ENCODE measurements at regions not wholly inside any gene's neighbourhood (a gene's known extent, or its start where the extent isn't known, plus 50 kb on each side); places are given as distances from the start of the nearest gene placed in this dataset.

DNA sequence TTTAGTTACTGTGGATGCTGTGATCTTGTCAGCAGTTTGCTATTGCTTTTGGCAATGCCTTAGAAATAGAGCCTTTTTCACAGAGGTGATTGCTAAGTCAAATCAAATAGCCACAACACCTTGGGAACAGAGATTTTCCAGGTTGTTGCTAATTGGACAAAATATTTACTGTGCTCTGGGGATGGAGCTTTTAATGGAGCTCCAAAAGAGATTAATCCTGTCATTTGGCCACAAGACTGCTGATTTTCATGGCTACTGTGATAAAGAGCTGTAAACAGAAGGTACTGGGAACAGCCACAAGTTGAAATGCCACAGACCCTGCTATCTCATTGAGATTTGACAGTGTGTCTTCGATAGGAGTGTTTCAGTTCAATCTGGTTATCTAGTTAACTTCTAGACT, 1715.2 kb upstream of the ADGRL3 start:
- Mint-ChIP-seq H3K27ac (no peak overlapping the region), H3K4me1 (peaks cover 11% of the 10 kb centered on the region; the same call in 2 of the 3 replicates), H3K36me3 (ENCODE audit: low read depth) (peaks cover 5% of the 10 kb centered on the region; the same call in 2 of the 3 replicates), H3K4me3 (no peak overlapping the region), H3K9me3 (peaks cover 21% of the 10 kb centered on the region; the same call in 2 of the 3 replicates), H3K27me3 (ENCODE audit: insufficient read depth, low read depth, poor library complexity) (no peaks in the 10 kb centered on the region)
- Histone ChIP-seq H3K27me3 (ENCODE audit: insufficient read depth) (no peaks in the 10 kb centered on the region), H3K4me2 (no peak overlapping the region), H3K36me3 (ENCODE audit: insufficient read depth) (peaks cover 1% of the 10 kb centered on the region; the same call in 1 of the 2 replicates), H3F3A (replicated peaks; ENCODE audit: low read depth) (no peaks in the 10 kb centered on the region), H3K4me3 (no peak overlapping the region), H4K20me1 (replicated peaks; ENCODE audit: insufficient read depth) (no peaks in the 10 kb centered on the region), H3K9me2 (ENCODE audit: insufficient read depth) (0 out of 2 replicates have a peak, but pooled peaks cover 4% of the 10 kb centered on the region), H3K27ac (ENCODE audit: low read depth) (no peak overlapping the region), H3K79me2 (replicated peaks; ENCODE audit: insufficient read depth) (no peaks in the 10 kb centered on the region), H2AFZ (peak overlapping the region; percentile 70), H3K4me1 (ENCODE audit: insufficient read depth) (no peaks in the 10 kb centered on the region; the same call in 1 of the 2 replicates)
- TF ChIP-seq EZH2 (IDR thresholded peaks at IDR 0.05; ENCODE audit: low read depth, unreplicated experiment): no peak
- TF ChIP-seq CREB1 (CRISPR knock-in tag; IDR thresholded peaks at IDR 0.05; ENCODE audit: low read depth): no peak
- TF ChIP-seq STAT1 (IDR thresholded peaks at IDR 0.05; ENCODE audit: unreplicated experiment): no peak
- TF ChIP-seq, protein P1, sequence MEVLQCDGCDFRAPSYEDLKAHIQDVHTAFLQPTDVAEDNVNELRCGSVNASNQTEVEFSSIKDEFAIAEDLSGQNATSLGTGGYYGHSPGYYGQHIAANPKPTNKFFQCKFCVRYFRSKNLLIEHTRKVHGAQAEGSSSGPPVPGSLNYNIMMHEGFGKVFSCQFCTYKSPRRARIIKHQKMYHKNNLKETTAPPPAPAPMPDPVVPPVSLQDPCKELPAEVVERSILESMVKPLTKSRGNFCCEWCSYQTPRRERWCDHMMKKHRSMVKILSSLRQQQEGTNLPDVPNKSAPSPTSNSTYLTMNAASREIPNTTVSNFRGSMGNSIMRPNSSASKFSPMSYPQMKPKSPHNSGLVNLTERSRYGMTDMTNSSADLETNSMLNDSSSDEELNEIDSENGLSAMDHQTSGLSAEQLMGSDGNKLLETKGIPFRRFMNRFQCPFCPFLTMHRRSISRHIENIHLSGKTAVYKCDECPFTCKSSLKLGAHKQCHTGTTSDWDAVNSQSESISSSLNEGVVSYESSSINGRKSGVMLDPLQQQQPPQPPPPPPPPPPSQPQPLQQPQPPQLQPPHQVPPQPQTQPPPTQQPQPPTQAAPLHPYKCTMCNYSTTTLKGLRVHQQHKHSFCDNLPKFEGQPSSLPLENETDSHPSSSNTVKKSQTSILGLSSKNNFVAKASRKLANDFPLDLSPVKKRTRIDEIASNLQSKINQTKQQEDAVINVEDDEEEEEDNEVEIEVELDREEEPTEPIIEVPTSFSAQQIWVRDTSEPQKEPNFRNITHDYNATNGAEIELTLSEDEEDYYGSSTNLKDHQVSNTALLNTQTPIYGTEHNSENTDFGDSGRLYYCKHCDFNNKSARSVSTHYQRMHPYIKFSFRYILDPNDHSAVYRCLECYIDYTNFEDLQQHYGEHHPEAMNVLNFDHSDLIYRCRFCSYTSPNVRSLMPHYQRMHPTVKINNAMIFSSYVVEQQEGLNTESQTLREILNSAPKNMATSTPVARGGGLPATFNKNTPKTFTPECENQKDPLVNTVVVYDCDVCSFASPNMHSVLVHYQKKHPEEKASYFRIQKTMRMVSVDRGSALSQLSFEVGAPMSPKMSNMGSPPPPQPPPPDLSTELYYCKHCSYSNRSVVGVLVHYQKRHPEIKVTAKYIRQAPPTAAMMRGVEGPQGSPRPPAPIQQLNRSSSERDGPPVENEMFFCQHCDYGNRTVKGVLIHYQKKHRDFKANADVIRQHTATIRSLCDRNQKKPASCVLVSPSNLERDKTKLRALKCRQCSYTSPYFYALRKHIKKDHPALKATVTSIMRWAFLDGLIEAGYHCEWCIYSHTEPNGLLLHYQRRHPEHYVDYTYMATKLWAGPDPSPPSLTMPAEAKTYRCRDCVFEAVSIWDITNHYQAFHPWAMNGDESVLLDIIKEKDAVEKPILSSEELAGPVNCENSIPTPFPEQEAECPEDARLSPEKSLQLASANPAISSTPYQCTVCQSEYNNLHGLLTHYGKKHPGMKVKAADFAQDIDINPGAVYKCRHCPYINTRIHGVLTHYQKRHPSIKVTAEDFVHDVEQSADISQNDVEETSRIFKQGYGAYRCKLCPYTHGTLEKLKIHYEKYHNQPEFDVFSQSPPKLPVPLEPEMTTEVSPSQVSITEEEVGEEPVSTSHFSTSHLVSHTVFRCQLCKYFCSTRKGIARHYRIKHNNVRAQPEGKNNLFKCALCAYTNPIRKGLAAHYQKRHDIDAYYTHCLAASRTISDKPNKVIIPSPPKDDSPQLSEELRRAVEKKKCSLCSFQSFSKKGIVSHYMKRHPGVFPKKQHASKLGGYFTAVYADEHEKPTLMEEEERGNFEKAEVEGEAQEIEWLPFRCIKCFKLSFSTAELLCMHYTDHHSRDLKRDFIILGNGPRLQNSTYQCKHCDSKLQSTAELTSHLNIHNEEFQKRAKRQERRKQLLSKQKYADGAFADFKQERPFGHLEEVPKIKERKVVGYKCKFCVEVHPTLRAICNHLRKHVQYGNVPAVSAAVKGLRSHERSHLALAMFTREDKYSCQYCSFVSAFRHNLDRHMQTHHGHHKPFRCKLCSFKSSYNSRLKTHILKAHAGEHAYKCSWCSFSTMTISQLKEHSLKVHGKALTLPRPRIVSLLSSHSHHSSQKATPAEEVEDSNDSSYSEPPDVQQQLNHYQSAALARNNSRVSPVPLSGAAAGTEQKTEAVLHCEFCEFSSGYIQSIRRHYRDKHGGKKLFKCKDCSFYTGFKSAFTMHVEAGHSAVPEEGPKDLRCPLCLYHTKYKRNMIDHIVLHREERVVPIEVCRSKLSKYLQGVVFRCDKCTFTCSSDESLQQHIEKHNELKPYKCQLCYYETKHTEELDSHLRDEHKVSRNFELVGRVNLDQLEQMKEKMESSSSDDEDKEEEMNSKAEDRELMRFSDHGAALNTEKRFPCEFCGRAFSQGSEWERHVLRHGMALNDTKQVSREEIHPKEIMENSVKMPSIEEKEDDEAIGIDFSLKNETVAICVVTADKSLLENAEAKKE (CRISPR knock-in tag; IDR thresholded peaks at IDR 0.05): no peak
- no peak for TF ChIP-seq ZNF331 (CRISPR knock-in tag; IDR thresholded peaks at IDR 0.05; ENCODE audit: low read depth)
- no peak for TF ChIP-seq JUNB (IDR thresholded peaks at IDR 0.05; ENCODE audit: unreplicated experiment)
- TF ChIP-seq, protein P2, sequence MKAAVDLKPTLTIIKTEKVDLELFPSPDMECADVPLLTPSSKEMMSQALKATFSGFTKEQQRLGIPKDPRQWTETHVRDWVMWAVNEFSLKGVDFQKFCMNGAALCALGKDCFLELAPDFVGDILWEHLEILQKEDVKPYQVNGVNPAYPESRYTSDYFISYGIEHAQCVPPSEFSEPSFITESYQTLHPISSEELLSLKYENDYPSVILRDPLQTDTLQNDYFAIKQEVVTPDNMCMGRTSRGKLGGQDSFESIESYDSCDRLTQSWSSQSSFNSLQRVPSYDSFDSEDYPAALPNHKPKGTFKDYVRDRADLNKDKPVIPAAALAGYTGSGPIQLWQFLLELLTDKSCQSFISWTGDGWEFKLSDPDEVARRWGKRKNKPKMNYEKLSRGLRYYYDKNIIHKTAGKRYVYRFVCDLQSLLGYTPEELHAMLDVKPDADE (IDR thresholded peaks at IDR 0.05): no peak
- no peak for TF ChIP-seq NANOG (IDR thresholded peaks at IDR 0.05; ENCODE audit: borderline replicate concordance)
- TF ChIP-seq POLR2AphosphoS5 (IDR thresholded peaks at IDR 0.05; ENCODE audit: low read depth): no peak
- no peak for TF ChIP-seq ZNF114 (CRISPR knock-in tag; IDR thresholded peaks at IDR 0.05)
- TF ChIP-seq, protein P3, sequence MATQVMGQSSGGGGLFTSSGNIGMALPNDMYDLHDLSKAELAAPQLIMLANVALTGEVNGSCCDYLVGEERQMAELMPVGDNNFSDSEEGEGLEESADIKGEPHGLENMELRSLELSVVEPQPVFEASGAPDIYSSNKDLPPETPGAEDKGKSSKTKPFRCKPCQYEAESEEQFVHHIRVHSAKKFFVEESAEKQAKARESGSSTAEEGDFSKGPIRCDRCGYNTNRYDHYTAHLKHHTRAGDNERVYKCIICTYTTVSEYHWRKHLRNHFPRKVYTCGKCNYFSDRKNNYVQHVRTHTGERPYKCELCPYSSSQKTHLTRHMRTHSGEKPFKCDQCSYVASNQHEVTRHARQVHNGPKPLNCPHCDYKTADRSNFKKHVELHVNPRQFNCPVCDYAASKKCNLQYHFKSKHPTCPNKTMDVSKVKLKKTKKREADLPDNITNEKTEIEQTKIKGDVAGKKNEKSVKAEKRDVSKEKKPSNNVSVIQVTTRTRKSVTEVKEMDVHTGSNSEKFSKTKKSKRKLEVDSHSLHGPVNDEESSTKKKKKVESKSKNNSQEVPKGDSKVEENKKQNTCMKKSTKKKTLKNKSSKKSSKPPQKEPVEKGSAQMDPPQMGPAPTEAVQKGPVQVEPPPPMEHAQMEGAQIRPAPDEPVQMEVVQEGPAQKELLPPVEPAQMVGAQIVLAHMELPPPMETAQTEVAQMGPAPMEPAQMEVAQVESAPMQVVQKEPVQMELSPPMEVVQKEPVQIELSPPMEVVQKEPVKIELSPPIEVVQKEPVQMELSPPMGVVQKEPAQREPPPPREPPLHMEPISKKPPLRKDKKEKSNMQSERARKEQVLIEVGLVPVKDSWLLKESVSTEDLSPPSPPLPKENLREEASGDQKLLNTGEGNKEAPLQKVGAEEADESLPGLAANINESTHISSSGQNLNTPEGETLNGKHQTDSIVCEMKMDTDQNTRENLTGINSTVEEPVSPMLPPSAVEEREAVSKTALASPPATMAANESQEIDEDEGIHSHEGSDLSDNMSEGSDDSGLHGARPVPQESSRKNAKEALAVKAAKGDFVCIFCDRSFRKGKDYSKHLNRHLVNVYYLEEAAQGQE (IDR thresholded peaks at IDR 0.05; ENCODE audit: unreplicated experiment): no peak
- no peak for TF ChIP-seq EZH2phosphoT487 (IDR thresholded peaks at IDR 0.05; ENCODE audit: unreplicated experiment)
- TF ChIP-seq, protein P4, sequence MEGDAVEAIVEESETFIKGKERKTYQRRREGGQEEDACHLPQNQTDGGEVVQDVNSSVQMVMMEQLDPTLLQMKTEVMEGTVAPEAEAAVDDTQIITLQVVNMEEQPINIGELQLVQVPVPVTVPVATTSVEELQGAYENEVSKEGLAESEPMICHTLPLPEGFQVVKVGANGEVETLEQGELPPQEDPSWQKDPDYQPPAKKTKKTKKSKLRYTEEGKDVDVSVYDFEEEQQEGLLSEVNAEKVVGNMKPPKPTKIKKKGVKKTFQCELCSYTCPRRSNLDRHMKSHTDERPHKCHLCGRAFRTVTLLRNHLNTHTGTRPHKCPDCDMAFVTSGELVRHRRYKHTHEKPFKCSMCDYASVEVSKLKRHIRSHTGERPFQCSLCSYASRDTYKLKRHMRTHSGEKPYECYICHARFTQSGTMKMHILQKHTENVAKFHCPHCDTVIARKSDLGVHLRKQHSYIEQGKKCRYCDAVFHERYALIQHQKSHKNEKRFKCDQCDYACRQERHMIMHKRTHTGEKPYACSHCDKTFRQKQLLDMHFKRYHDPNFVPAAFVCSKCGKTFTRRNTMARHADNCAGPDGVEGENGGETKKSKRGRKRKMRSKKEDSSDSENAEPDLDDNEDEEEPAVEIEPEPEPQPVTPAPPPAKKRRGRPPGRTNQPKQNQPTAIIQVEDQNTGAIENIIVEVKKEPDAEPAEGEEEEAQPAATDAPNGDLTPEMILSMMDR (conservative IDR thresholded peaks at IDR 0.05; ENCODE audit: low read depth in 2 of 2): no peak
- no peak for DNase-seq (ENCODE audit: low spot score)
- no peak for ATAC-seq
